HG03064 (cell line): ENCODE measurements at regions not wholly inside any gene's neighbourhood (a gene's known extent, or its start where the extent isn't known, plus 50 kb on each side); places are given as distances from the start of the nearest gene placed in this dataset.
"Not testable (repeated sequence)": the region's sequence is repeated elsewhere in the genome, so short reads cannot be mapped to it uniquely, and the experiment has no call there.

Source experiments
- ATAC-seq: cut with Tn5 transposase; IDR thresholded peaks from one replicate; pipeline ENCODE4 v1.9.1; 2021; ENCODE audit warnings: low read depth; ENCODE audit not compliant: unreplicated experiment

- ATAC-seq, result no peak
These were observed 494.5 kb upstream of the PBX1 start for GRCh38 chr1:164064501-164064900.

- no peak for ATAC-seq
These were observed 487.7 kb upstream of the PBX1 start for GRCh38 chr1:164071288-164071687.

GRCh38 chr1:164086832-164087231 lies 472.2 kb upstream of the PBX1 start:
- no peak for ATAC-seq

- ATAC-seq, result no peak
These were observed 471.0 kb upstream of the PBX1 start for GRCh38 chr1:164087906-164088453.

GRCh38 chr1:164092603-164093353 lies 466.2 kb upstream of the PBX1 start:
- no peak for ATAC-seq

- no peak for ATAC-seq
These were observed 465.4 kb upstream of the PBX1 start for GRCh38 chr1:164093543-164093942.

GRCh38 chr1:164101802-164102201 lies 457.2 kb upstream of the PBX1 start:
- no peak for ATAC-seq

- no peak for ATAC-seq
These were observed 427.0 kb upstream of the PBX1 start for GRCh38 chr1:164131949-164132348.

- no peak for ATAC-seq
These were observed 421.6 kb upstream of the PBX1 start for GRCh38 chr1:164137273-164137925.

GRCh38 chr1:164141797-164142196 lies 417.2 kb upstream of the PBX1 start:
- no peak for ATAC-seq

GRCh38 chr1:164154622-164155021 lies 404.4 kb upstream of the PBX1 start:
- ATAC-seq, result no peak

GRCh38 chr1:164155347-164155746 lies 403.6 kb upstream of the PBX1 start:
- no peak for ATAC-seq

- ATAC-seq, result no peak
These were observed 395.6 kb upstream of the PBX1 start for GRCh38 chr1:164163289-164163849.

GRCh38 chr1:164165466-164165865 lies 393.5 kb upstream of the PBX1 start:
- ATAC-seq, result no peak

- ATAC-seq, result not testable (repeated sequence)
These were observed 392.5 kb upstream of the PBX1 start for GRCh38 chr1:164166454-164166853.

GRCh38 chr1:164177118-164177517 lies 381.9 kb upstream of the PBX1 start:
- no peak for ATAC-seq

- no peak for ATAC-seq
These were observed 378.2 kb upstream of the PBX1 start for GRCh38 chr1:164180824-164181223.

GRCh38 chr1:164183854-164184635 lies 374.9 kb upstream of the PBX1 start:
- ATAC-seq, result no peak

- no peak for ATAC-seq
These were observed 372.1 kb upstream of the PBX1 start for GRCh38 chr1:164186881-164187280.

GRCh38 chr1:164188497-164188896 lies 370.5 kb upstream of the PBX1 start:
- ATAC-seq, result no peak

- ATAC-seq, result no peak
These were observed 367.8 kb upstream of the PBX1 start for GRCh38 chr1:164191191-164191590.
